Activated T-cell treated with anti-CD3 and anti-CD28 coated beads, Interleukin-2, amount 50 U/mL, for 4 hours (primary cell): ENCODE measurements at regions not wholly inside any gene's neighbourhood (a gene's known extent, or its start where the extent isn't known, plus 50 kb on each side); places are given as distances from the start of the nearest gene placed in this dataset.

Experiments used
- ATAC-seq, 2 donors: fragments of 200-7000 bp; cut with Tn5 transposase; one replicate each; pipeline ENCODE4 v1.10.0; 2021
- DNase-seq: peaks from one replicate; pipeline ENCODE4 v3.0.0-alpha.2; 2020
- H3K27me3 Mint-ChIP-seq: one replicate; pipeline ENCODE4 v1.8.0; 2021; ENCODE audit warnings: low read depth, mixed read lengths
- H3K36me3 Mint-ChIP-seq: one replicate; pipeline ENCODE4 v1.8.0; 2022; ENCODE audit warnings: mixed read lengths; ENCODE audit not compliant: insufficient read depth
- H3K4me1 Mint-ChIP-seq: one replicate; pipeline ENCODE4 v1.8.0; 2021; ENCODE audit warnings: low read depth, mixed read lengths
- H3K4me3 Mint-ChIP-seq: one replicate; pipeline ENCODE4 v1.8.0; 2021; ENCODE audit warnings: mild to moderate bottlenecking, moderate library complexity, mixed read lengths
- H3K9me3 Mint-ChIP-seq: one replicate; pipeline ENCODE4 v1.8.0; 2021; ENCODE audit warnings: mixed read lengths

- ATAC-seq (no peak), DNase-seq (no peak)
- Mint-ChIP-seq H3K36me3 (no peaks in the 10 kb centered on the region), H3K4me1 (no peaks in the 10 kb centered on the region), H3K27me3 (peaks cover 12% of the 10 kb centered on the region), H3K9me3 (no peaks in the 10 kb centered on the region), H3K4me3 (no peak overlapping the region)
These were observed 206.9 kb downstream of the ASB1 start for GRCh38 chr2:238633426-238634328.

DNA sequence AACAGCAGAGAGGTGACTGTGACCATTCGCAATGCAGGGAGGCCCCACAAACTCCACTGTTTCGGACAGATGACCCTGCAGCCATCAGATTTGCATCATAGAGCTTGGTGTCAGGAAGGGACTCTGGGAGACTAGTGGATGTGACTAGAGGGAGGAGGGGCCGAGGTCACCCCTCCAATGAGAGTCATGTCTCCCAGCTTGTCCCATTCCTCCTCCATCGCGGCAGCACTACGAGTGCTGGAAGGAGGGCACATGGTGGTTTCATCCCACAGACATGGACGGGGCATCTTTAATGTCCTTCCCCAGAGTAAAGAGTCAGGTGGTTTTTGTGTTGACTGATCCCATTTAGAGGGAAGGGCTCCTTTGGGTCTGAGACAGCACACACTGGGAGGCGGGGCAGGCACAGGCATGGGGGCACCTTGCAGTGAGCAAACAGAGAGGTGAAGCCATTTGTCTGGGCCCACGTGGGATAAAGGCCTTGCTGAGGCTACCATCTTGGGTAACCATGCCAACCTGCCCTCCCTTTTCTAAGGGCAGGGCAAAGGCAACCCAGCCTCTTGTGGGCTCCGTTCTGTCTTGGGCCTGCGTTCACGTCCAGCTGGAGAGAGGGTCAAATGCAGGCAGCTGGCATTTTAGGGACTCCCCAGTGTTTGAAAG is 208.1 kb downstream of the ASB1 start:
- peaks cover 12% of the 10 kb centered on the region for H3K27me3 Mint-ChIP-seq
- no peak for ATAC-seq

DNA sequence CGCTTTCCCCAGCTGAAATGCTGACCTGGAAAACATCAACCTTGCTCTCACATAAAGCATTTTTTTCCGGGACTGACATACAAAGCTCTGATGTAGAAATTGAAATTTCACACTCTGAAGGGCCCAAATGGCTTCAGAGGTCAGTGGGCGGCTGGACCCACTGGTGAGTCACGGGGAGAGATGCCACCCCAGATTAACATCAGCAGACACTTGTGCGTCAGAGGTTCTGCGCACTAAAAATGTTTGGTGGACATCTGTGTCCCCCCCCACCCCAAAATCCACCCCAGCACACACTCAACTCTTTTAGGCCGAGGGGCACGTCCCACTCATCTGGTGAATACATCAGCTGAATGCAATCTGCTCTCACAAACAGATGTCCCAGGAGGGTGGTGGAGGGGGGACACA is 208.9 kb downstream of the ASB1 start:
- DNase-seq (no peak), ATAC-seq (no peak)
- H3K9me3 Mint-ChIP-seq, result no peaks in the 10 kb centered on the region
- H3K4me1 Mint-ChIP-seq, result no peaks in the 10 kb centered on the region
- peaks cover 12% of the 10 kb centered on the region for H3K27me3 Mint-ChIP-seq
- no peak overlapping the region for H3K4me3 Mint-ChIP-seq
- H3K36me3 Mint-ChIP-seq, result no peaks in the 10 kb centered on the region

More for the DNA sequence above, 208.1 kb downstream of the ASB1 start:
- Mint-ChIP-seq H3K4me1 (no peaks in the 10 kb centered on the region), H3K9me3 (no peaks in the 10 kb centered on the region), H3K4me3 (no peak overlapping the region), H3K36me3 (no peaks in the 10 kb centered on the region)
- no peak for DNase-seq

DNA sequence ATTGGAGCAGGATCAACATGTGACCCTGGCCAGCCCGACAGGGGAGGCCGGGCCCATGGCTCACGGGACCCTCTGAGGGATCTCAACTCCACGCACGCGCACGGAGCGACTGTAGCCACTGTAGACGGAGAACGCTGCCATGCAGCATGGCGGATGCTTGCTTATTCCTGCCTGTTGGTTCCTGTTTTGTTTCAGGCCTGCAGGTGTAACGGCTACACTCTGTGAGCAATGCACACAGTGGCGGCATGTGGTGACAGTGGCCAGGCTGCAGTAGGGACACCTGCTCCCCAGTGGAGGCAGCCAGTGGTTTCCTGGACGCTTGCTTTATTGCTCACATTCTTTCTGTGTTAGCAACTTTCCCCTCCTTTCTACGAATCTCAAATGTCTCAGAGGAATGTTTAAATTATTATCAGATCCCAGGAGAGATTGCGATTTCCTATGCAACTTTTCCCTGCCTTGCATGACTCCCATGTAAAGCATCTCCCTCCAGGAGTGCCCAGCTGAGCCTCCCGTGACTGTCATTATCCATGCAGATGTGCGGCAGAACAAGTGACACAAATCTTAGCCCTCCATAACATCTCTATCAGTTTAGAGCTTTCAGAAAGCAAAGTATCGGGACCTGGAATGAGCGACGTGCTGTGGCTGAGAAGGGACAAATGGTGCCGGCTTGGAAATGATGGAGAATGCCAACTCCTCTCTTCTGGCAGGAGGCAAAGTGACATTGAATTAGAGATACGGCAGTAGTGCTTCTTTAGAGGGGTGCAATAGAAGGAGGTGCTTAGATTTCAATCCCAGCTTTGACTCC is 209.7 kb downstream of the ASB1 start:
- no peak overlapping the region for H3K4me3 Mint-ChIP-seq
- ATAC-seq (no peak), DNase-seq (no peak)
- H3K9me3 Mint-ChIP-seq, result no peaks in the 10 kb centered on the region
- H3K36me3 Mint-ChIP-seq, result no peaks in the 10 kb centered on the region
- H3K4me1 Mint-ChIP-seq, result no peaks in the 10 kb centered on the region
- peaks cover 10% of the 10 kb centered on the region for H3K27me3 Mint-ChIP-seq

DNA sequence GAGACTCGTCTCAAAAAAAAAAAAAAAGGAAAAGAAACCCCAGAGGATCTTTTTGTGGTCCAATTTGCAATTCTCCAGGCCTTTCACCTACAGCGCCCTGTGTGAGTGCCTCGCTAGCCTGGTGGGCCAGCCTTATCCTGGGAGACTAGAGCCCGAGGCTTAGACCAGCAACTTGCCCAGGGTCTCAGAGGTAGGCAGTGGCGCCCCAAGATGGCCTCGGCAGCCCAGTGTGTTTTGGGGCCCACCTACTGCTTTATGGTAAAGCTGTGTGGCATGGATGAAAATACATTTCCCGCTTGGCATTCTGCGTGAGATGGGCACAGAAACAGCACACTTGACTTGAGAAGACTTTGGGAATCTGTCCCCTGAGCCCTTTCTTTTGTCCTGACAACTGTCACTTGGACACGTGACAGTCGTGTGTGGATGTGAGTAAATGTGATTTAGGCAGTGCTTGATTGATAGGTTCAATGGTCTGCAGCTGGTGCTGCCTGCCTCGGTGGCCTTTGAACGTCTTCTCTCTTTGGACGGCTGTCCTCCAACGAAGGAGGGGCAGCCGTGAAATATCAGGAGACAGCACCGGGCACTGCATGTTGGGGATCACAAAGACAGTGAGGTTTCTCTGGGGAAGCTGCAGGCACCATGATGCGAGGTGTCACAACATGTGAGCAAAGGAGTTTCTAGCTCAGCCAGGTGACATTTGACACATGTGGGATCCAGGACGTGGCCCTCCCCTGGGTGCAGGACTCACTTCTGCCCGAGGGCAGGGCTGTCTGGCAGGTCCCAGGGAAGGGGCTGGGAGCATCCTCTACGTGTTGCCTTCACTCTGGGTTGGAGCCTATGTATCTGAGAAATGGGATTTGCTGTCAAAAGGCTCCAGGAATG is 209.5 kb upstream of the TWIST2 start:
- ATAC-seq (no peak), DNase-seq (no peak)
- H3K36me3 Mint-ChIP-seq, result no peaks in the 10 kb centered on the region
- no peaks in the 10 kb centered on the region for H3K4me1 Mint-ChIP-seq
- H3K9me3 Mint-ChIP-seq, result no peaks in the 10 kb centered on the region
- no peak overlapping the region for H3K4me3 Mint-ChIP-seq
- peaks cover 13% of the 10 kb centered on the region for H3K27me3 Mint-ChIP-seq

DNA sequence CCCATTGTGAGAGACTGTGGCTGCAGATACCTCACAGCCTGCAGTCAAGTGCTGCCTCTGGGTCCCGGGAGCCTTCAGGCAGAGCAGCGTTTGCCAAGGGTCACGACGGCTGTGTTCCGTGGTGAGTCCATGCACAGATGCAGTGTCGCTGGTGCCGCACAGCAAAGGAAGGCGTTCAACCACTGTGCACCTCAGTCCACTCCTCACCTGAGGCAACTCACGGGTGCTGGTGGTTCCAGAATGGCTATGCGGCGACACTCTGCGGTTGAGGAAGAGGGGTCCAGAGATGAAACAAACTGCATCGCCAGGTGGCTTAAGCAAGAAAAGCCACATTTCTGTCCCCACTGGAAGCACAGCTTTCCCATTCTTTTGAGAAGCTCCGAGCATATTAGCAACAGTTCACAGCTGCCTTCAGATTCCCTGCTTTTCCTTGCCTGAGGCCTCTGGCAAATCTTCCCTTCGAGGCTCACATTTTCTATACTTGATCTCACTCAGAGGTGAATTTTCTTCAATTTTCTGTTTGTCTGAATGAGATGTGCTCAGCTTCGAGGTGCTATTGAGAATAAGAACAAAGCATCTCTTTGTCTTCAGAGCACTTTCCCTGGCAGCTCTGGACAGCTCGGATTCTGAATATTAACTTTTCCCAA is 208.8 kb upstream of the TWIST2 start:
- H3K4me1 Mint-ChIP-seq, result no peaks in the 10 kb centered on the region
- no peaks in the 10 kb centered on the region for H3K36me3 Mint-ChIP-seq

GRCh38 chr2:238640486-238640885 is 207.4 kb upstream of the TWIST2 start:
- H3K4me3 Mint-ChIP-seq, result no peak overlapping the region
- peaks cover 18% of the 10 kb centered on the region for H3K27me3 Mint-ChIP-seq
- no peaks in the 10 kb centered on the region for H3K36me3 Mint-ChIP-seq
- ATAC-seq (no peak), DNase-seq (no peak)
- H3K9me3 Mint-ChIP-seq, result no peaks in the 10 kb centered on the region
- no peaks in the 10 kb centered on the region for H3K4me1 Mint-ChIP-seq

More for the DNA sequence above, 208.8 kb upstream of the TWIST2 start:
- DNase-seq (no peak), ATAC-seq (no peak)
- no peak overlapping the region for H3K4me3 Mint-ChIP-seq
- no peaks in the 10 kb centered on the region for H3K9me3 Mint-ChIP-seq
- H3K27me3 Mint-ChIP-seq, result peaks cover 17% of the 10 kb centered on the region

GRCh38 chr2:238642973-238643372 is 204.9 kb upstream of the TWIST2 start:
- no peak for ATAC-seq
- H3K36me3 Mint-ChIP-seq, result no peaks in the 10 kb centered on the region
- no peak overlapping the region for H3K4me3 Mint-ChIP-seq
- no peaks in the 10 kb centered on the region for H3K9me3 Mint-ChIP-seq
- H3K4me1 Mint-ChIP-seq, result no peaks in the 10 kb centered on the region
- H3K27me3 Mint-ChIP-seq, result peaks cover 9% of the 10 kb centered on the region
- no peak for DNase-seq

DNA sequence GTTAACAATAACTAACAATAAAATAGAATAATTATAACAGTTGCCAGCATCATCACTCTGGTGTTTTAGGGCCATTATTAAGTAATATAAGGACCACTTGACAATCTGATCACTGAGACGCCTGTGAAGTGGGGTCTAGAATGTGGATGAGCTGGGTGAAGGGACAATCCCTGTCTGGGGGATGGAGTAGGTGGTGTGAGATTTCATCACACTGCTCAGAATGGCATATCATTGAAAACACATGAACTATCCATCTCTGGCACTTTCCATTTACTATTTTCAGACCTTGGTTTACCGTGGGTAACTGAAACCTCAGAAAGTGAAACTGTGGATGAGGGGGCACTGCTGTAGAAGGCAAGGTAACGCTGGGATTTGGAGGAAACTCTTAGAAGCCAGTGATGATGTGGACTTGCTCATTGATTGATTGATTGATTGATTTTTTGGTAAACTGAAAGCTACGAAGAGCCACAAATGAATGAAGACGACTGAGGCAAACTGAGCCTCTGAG is 204.4 kb upstream of the TWIST2 start:
- H3K27me3 Mint-ChIP-seq, result peaks cover 9% of the 10 kb centered on the region
- no peaks in the 10 kb centered on the region for H3K36me3 Mint-ChIP-seq
- no peaks in the 10 kb centered on the region for H3K4me1 Mint-ChIP-seq
- no peaks in the 10 kb centered on the region for H3K9me3 Mint-ChIP-seq
- DNase-seq, result no peak
- no peak overlapping the region for H3K4me3 Mint-ChIP-seq
- peak in 1 of 2 donors; percentile 41 for ATAC-seq

DNA sequence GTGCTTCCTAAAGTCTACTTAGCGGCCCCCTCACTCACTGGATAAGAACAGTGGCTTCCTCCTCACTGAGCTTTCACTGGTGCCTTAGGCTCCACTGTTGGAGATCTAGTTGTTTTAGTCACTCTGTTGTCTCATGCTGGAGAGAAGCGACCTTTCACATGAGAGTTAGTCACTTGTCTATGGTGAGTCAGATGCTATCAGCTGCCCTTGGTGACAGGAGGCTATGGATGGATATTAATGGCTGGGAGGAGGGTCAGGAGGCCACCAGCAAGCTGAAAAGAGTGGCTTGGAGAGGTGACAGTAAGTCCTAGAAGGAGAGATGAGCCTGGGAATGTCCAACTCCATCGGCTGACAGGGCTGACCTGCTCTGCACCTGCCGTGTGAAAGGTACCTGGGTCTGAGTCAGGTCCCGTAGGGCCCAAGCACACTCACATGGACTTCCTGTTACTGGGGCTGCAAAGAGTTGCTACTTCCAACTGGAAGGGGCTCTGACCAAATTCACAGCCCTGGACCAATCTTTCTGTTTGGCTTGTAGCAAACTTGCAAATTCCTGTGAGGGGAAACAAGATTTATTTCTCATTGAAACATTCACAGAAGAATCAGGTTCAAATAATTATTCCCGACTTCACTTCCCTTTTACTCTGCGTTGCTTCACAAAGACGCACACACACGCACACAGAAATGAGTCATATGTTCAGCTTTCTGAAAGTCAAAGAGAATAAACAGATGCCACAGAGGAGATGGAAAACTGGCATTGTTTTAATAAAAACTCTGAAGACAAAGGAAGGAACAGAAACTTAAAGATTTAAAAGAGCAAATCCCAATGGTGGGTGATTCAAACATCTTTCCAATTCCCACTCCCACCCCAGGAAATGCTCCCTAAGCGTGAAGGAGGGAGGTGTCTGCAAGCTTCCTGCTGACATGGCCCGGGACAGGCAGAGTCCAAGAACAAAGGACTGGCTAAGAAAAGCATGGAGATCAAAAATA is 203.5 kb upstream of the TWIST2 start:
- ATAC-seq (peak; percentile 61 to 73), DNase-seq (no peak)
- no peak overlapping the region for H3K4me3 Mint-ChIP-seq
- H3K9me3 Mint-ChIP-seq, result no peaks in the 10 kb centered on the region
- peaks cover 9% of the 10 kb centered on the region for H3K27me3 Mint-ChIP-seq
- no peaks in the 10 kb centered on the region for H3K4me1 Mint-ChIP-seq
- no peaks in the 10 kb centered on the region for H3K36me3 Mint-ChIP-seq

- DNase-seq (no peak), ATAC-seq (no peak)
- Mint-ChIP-seq H3K9me3 (no peaks in the 10 kb centered on the region), H3K27me3 (peaks cover 12% of the 10 kb centered on the region), H3K4me1 (no peaks in the 10 kb centered on the region), H3K4me3 (no peak overlapping the region), H3K36me3 (no peaks in the 10 kb centered on the region)
These were observed 202.8 kb upstream of the TWIST2 start for GRCh38 chr2:238645095-238645494.

- no peaks in the 10 kb centered on the region for H3K4me1 Mint-ChIP-seq
- H3K27me3 Mint-ChIP-seq, result peaks cover 12% of the 10 kb centered on the region
- no peak for DNase-seq
- no peak overlapping the region for H3K4me3 Mint-ChIP-seq
- no peaks in the 10 kb centered on the region for H3K9me3 Mint-ChIP-seq
- no peak for ATAC-seq
- H3K36me3 Mint-ChIP-seq, result no peaks in the 10 kb centered on the region
These were observed 202.2 kb upstream of the TWIST2 start for GRCh38 chr2:238645716-238646115.
